ENCODE measurements at regions not wholly inside any gene's neighbourhood (a gene's known extent, or its start where the extent isn't known, plus 50 kb on each side); places are given as distances from the start of the nearest gene placed in this dataset.

GRCh38 chr15:31157644-31158069 is 56.1 kb upstream of the TRPM1 start:
- Histone ChIP-seq H3K27ac (replicated peaks) (no peak overlapping the region), H3K27me3 (ENCODE audit: low read depth) (no peaks in the 10 kb centered on the region), H3K4me3 (no peak overlapping the region), H3K36me3 (no peaks in the 10 kb centered on the region), H3K9me3 (replicated peaks) (no peaks in the 10 kb centered on the region), H3K4me1 (peaks cover 16% of the 10 kb centered on the region)
- intact Hi-C loops (cut with micrococcal nuclease) = no loop called here
- no peak for DNase-seq
- TF ChIP-seq, protein P1, sequence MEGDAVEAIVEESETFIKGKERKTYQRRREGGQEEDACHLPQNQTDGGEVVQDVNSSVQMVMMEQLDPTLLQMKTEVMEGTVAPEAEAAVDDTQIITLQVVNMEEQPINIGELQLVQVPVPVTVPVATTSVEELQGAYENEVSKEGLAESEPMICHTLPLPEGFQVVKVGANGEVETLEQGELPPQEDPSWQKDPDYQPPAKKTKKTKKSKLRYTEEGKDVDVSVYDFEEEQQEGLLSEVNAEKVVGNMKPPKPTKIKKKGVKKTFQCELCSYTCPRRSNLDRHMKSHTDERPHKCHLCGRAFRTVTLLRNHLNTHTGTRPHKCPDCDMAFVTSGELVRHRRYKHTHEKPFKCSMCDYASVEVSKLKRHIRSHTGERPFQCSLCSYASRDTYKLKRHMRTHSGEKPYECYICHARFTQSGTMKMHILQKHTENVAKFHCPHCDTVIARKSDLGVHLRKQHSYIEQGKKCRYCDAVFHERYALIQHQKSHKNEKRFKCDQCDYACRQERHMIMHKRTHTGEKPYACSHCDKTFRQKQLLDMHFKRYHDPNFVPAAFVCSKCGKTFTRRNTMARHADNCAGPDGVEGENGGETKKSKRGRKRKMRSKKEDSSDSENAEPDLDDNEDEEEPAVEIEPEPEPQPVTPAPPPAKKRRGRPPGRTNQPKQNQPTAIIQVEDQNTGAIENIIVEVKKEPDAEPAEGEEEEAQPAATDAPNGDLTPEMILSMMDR (IDR thresholded peaks at IDR 0.05; ENCODE audit: borderline replicate concordance) = no peak

GRCh38 chr15:31158858-31159569 is 57.5 kb upstream of the TRPM1 start:
- Histone ChIP-seq H3K27ac (replicated peaks) (peak overlapping the region; percentile 64), H3K4me3 (no peak overlapping the region), H3K27me3 (ENCODE audit: low read depth) (no peaks in the 10 kb centered on the region), H3K9me3 (replicated peaks) (no peaks in the 10 kb centered on the region), H3K36me3 (no peaks in the 10 kb centered on the region), H3K4me1 (peaks cover 16% of the 10 kb centered on the region)
- DNase-seq = peak; percentile 59
- TF ChIP-seq, protein P1 (IDR thresholded peaks at IDR 0.05; ENCODE audit: borderline replicate concordance) = no peak
- intact Hi-C loops (cut with micrococcal nuclease) = no loop called here

GRCh38 chr15:31159837-31160236 is 58.3 kb upstream of the TRPM1 start:
- H3K27me3 ChIP-seq (ENCODE audit: low read depth) = no peaks in the 10 kb centered on the region
- DNase-seq = no peak
- no peak overlapping the region for H3K4me3 ChIP-seq
- H3K36me3 ChIP-seq = no peaks in the 10 kb centered on the region
- H3K9me3 ChIP-seq (replicated peaks) = no peaks in the 10 kb centered on the region
- TF ChIP-seq, protein P1 (IDR thresholded peaks at IDR 0.05; ENCODE audit: borderline replicate concordance) = no peak
- H3K4me1 ChIP-seq = peaks cover 16% of the 10 kb centered on the region
- peak overlapping the region; percentile 64 for H3K27ac ChIP-seq (replicated peaks)
- intact Hi-C loops (cut with micrococcal nuclease) = no loop called here

DNA sequence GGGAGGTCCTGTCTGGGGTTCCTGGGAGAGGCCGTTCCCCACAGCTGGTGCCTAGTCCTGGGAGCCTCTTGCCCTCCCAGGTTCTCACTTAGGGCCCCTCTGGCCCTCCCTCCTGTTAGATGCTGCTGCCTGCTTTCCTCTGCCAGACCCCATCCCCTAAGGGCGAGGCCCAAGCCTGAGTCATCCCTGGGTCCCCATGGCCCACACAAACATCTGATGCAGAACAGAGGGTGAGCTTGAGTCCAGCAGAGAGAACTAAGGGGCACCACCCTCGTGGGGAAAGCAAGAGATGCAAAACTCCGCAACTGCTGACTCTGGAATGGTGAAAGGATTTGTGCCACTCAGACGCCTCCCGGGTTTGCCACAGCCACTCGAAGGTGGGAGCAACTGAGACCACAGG is 58.8 kb upstream of the TRPM1 start:
- no peaks in the 10 kb centered on the region for H3K27me3 ChIP-seq (ENCODE audit: low read depth)
- H3K9me3 ChIP-seq (replicated peaks) = no peaks in the 10 kb centered on the region
- peaks cover 16% of the 10 kb centered on the region for H3K4me1 ChIP-seq
- intact Hi-C loops (cut with micrococcal nuclease) = no loop called here
- H3K27ac ChIP-seq (replicated peaks) = no peak overlapping the region
- no peak overlapping the region for H3K4me3 ChIP-seq
- TF ChIP-seq, protein P1 (IDR thresholded peaks at IDR 0.05; ENCODE audit: borderline replicate concordance) = no peak
- DNase-seq = no peak
- no peaks in the 10 kb centered on the region for H3K36me3 ChIP-seq

- no peak for DNase-seq
- H3K36me3 ChIP-seq = no peaks in the 10 kb centered on the region
- intact Hi-C loops (cut with micrococcal nuclease) = no loop called here
- no peak overlapping the region for H3K27ac ChIP-seq (replicated peaks)
- H3K9me3 ChIP-seq (replicated peaks) = no peaks in the 10 kb centered on the region
- no peaks in the 10 kb centered on the region for H3K27me3 ChIP-seq (ENCODE audit: low read depth)
- TF ChIP-seq, protein P1 (IDR thresholded peaks at IDR 0.05; ENCODE audit: borderline replicate concordance) = no peak
- no peak overlapping the region for H3K4me3 ChIP-seq
- H3K4me1 ChIP-seq = peaks cover 16% of the 10 kb centered on the region
These were observed 59.4 kb upstream of the TRPM1 start for GRCh38 chr15:31160740-31161495.

Measured in left ventricle myocardium inferior (tissue), 1 donor.